ENCODE measurements at regions not wholly inside any gene's neighbourhood (a gene's known extent, or its start where the extent isn't known, plus 50 kb on each side); places are given as distances from the start of the nearest gene placed in this dataset.
"Not testable (repeated sequence)": the region's sequence is repeated elsewhere in the genome, so short reads cannot be mapped to it uniquely, and the experiment has no call there.

GRCh38 chr22:48717883-48718817 lies 1109.5 kb downstream of the BRD1 start:
- DNase-seq (ENCODE audit: low read depth in 4 of 4, low spot score in 3 of 4): no peak

DNA sequence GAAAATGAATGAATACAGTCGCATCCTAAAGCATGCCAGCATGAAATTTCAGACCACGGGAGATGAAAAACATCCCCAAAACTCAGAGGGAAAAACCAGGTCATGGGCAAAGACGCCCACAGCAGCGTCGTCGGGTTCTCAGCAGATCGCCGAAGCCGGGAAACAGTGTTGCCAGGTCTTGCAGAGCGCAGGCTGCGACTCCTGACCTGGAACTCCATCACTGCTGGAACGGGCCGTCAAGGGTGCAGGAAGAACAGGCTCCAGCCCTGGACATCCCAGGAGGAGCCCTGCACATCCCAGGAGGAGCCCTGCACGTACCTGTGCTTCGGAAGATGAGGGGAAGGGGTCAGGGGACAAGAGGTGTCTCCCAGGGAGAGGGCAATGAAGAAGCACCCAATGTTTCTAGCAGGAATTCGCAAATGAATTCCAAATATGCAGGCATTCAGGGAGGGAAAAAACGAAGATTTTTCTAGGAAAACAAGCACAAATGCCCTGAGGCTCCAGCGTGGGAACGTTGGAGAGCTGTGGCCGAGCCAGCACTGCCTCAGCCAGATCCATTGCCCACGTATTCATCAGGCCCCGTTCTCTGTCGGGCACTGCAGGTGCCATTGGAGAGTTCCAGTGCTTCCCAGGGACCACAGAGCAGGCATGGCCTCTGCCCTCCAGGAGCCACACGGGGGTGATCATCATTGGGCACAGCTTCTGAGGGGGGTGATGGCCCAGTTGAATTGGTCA lies 1110.4 kb downstream of the BRD1 start:
- DNase-seq (ENCODE audit: low read depth in 4 of 4, low spot score in 3 of 4): no peak

DNA sequence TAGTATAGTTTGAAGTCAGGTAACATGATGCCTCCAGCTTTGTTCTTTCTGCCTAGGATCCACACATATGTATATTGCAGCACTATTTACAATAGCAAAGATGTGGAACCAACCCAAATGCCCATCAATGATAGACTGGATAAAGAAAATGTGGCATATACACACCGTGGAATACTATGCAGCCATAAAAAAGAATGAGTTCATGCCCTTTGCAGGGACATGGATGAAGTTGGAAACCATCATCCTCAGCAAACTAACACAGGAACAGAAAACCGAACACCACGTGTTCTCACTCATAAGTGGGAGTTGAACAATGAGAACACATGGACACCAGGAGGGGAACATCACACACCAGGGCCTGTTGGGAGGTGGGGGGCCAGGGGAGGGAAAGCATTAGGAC lies 1111.5 kb downstream of the BRD1 start:
- not testable (repeated sequence) for DNase-seq (ENCODE audit: low read depth in 4 of 4, low spot score in 3 of 4)

DNA sequence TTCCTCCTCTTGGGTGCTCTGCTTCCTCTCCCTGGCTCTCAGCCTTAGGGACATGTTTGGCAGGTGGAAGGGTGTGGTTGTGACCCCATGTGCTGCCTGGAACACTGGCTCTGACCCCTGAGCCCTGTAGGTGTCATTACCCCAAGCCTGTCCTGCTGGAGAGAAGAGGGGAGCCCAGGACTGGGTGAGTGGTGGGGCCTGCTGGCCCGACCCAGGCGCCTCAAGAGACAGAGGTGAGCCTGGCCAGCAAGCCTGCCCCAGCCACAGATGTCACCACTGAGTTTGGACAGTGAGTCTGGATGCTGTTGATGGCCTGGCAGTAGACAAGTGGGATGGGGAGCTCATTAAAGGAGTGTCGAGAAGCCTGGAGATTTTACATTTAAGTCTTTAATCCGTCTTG lies 1112.2 kb downstream of the BRD1 start:
- DNase-seq (ENCODE audit: low read depth in 4 of 4, low spot score in 3 of 4): no peak

DNA sequence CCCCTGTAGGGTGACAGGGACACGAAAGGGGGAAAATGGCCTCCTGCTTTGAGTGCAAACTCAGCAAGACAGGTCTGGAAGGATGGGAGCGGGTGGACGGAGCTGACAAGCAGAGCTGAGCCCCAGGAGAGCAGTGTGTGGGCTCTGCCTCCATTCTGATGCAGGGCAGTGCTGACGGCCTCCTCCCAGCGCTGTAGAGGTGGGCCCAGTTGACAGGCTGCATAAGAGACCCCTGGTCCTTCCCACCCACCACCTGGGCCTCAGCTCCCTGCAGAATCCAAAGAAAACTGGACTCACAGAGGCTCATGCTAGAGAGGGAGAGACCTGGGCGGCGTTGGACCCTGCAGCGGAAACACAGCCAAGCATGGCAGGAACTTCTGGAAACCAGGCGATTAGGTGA lies 1113.4 kb downstream of the BRD1 start:
- DNase-seq (ENCODE audit: low read depth in 4 of 4, low spot score in 3 of 4): no peak

DNA sequence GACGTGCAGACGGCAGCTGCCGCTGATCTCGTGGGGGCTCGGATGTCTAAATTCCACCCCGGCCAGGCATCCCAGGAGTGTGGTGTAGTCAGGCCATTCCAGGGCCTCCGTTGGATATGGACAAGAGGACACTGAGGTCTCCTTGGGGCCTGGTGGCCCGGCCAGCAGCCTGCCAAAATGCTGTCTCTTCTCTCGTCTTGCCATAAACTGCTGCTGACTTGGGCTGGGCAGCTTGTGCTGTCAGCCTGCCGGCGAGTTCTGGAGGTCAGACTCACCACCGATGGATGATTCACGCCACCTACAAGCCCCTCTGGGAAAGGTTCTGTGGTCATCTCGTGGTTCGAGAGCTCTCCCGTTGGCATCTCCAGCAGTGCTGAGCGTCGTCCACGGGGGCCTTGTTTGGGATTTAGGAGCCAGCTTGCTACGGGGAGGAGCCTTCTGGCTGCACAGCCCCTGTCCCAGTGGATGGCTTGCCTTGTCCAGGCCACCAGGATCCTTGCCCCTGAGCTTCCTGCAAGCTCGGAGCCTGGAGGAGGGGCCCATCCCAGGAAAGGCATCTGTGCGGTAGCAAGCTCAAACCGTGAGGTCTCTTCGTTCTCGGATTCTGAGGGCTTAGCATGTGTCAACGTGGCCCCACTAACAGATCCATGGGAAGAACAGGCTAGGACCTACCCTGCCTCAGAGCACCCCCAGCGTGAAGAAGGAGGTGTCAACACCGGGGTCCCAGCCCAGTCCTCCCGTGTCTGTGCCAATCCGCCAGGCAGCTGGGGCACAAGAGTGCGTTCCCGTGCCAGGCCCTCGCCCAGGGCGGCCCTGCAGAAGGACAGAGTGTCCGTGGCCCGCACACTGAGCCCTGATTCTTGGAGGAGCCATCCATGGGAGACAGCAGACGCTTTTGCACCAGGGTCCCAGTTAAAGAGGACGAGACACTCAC lies 1114.1 kb downstream of the BRD1 start:
- DNase-seq (ENCODE audit: low read depth in 4 of 4, low spot score in 3 of 4): no peak

- no peak for DNase-seq (ENCODE audit: low read depth in 4 of 4, low spot score in 3 of 4)
Observed at GRCh38 chr22:48712558-48713271, 1115.0 kb downstream of the BRD1 start.

DNA sequence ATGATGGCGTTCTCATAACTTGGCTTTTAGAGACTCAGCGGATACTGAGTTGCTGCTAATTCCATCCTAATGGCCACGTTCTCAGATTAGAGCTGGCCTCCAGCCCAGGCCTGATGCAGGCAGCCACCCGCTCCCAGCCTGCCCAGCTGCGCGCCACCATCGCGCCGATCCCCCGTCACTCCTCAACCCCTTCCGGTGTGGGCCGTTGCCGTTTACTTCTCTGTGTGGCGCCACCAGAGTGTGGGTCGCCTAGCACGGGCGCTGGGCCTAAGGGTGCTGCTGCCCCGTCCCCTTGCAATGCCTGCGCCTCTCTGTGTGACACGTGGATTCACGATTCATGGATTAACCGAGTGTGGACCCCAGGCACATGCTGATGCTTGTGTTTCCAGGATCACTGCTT lies 1116.0 kb downstream of the BRD1 start:
- DNase-seq (ENCODE audit: low read depth in 4 of 4, low spot score in 3 of 4): no peak

DNA sequence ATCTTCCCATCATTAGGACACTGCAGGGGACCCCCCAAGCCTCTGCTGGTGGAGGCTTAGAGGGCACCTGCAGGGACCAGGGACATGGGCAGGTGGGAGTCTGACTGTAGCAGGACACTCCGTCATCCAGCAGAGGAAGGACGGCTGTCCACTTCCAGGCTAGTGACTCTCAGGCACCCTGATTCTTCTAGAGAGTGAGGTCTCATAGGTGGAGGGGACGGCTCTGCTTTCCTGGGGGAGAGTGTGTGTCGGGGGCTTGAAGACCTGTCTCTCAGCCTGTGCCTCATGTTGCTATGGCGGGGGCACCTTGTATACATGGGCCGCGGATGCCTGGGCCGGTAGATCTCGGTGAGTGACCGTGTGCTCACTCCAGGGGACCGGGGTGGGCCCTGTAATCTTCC lies 1116.6 kb downstream of the BRD1 start:
- DNase-seq (ENCODE audit: low read depth in 4 of 4, low spot score in 3 of 4): no peak

DNA sequence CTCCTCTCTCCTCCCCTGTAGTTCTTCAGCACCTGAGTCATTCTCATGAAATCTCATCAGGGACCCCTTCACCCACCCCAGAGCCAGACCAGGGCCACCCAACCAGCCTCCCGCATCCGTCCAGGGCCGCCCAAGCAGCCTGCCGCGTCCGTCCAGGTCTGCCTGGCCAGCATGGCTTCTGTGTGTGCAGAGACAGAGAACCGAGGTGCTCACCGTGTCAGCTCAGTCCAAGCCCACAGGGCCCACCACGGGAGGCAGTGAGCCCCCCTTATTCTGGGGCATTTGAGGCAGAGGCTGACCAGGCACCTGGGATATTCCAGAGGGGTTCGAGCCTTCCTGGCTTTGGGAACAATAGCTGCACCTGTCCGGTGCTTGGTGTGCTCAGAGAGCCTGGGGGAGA lies 1117.3 kb downstream of the BRD1 start:
- no peak for DNase-seq (ENCODE audit: low read depth in 4 of 4, low spot score in 3 of 4)

- no peak for DNase-seq (ENCODE audit: low read depth in 4 of 4, low spot score in 3 of 4)
Observed at GRCh38 chr22:48709976-48710375, 1117.7 kb downstream of the BRD1 start.

GRCh38 chr22:48709453-48709852 lies 1118.2 kb downstream of the BRD1 start:
- DNase-seq (ENCODE audit: low read depth in 4 of 4, low spot score in 3 of 4): no peak

DNA sequence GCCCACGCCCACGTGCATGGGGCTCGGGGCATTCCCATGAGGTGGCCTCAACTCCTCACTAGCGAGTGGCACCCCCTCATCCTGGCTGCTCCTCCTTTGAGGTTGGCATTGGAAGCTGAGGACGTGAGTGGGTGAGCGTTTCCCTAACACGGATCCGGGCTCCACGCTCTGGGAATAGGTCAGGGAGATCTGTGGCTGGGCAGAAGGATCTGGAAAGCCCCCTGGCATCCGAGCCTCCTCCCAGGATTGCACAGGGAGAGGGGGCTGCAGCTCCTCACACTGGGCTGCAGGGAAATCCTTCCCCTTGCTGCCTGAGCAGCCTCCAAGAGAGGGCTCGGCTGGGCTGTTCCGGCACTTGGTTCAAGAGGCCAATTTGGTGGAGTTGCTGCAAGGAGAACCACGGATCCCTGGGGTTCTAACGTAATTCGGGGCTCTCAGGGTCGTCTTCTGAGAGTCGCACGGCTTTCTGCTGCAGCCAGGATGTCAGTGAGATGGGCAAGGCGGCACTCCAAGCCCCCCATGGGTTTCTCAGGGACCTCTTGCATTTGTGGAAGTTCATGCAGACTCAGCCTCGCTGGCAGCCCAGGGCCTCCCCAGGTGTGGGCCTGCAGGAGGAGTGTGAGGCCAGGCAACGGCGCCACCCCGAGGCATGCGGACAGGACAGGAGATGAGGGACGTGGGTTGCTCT lies 1119.0 kb downstream of the BRD1 start:
- no peak for DNase-seq (ENCODE audit: low read depth in 4 of 4, low spot score in 3 of 4)

DNA sequence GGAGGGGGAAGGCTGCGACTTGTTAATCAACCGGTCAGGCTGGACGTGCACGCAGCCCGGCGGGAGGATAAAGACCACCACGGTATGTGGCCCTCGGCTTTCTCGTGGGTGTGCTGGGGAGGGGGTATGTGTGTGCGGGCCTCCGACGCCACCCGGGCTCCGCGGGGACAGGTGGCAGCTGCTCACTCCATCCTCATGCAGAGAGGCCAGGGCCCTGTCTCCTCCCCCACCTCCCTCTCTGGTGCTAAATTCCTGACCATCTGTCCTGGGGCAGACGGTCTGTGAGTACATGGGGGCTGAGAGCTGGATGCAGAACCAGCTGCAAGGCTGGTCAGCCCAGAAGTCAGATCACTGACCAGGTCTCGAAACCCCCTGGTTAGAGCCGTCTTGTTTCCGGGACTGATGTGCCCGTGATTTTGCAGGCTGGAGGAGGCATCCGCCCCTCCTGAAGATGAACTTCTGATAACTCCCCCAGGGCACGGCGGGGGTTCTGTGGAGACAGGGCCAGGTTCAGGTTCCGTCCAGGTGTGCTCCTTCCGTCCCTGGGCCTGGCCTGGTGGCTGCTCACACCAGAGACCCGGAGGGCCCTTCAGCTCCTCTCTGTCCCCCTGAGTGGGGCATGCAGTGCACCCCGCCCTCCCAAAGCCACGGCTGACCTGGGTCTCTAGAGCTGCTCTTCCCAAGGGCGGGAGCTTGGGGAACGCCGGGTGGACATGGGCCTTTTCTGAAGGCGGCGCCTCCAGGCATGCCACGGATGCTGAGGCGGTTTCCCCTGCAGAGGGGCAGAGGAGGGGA lies 1119.7 kb downstream of the BRD1 start:
- no peak for DNase-seq (ENCODE audit: low read depth in 4 of 4, low spot score in 3 of 4)

- DNase-seq (ENCODE audit: low read depth in 4 of 4, low spot score in 3 of 4): no peak
Observed at GRCh38 chr22:48706934-48707762, 1120.5 kb downstream of the BRD1 start.

GRCh38 chr22:48705917-48706605 lies 1121.6 kb downstream of the BRD1 start:
- DNase-seq (ENCODE audit: low read depth in 4 of 4, low spot score in 3 of 4): no peak

DNA sequence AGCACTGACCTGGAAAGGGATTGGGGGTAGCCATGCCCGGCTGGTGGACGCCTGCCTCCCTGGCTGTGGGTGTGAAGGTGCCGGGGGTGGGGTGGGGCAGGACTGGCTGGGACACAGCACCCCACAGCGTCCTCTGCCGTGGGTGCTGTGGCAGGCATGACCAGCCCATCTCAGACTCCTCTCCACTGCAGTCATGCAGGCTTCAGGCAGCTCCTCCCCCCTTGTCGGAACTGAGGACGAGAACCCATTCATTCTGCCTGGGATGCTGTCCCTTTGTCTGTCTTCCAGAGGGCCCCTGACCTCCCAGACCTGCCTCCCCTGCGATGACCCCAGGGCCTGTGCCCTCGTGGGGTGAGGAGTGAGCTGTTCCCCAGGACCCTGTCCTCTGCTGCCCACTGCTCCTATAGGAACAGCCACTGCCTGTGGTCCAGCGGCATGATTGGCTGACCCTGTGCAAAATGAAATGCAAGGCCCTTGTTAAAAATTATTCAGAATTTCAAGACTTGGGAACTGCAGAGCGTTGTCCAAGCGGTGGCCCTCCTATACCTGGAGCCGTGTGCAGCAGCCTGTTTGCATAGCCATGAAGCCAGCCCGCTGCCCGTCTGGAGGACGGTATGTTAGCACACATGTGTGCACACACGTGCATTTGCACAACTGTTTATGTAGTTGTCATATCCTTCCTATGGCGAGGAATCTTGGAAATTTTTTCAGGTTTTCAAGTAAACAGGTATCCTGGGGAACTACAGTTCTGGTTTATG lies 1122.3 kb downstream of the BRD1 start:
- DNase-seq (ENCODE audit: low read depth in 4 of 4, low spot score in 3 of 4): no peak
